Aorta (tissue), 5 donors: ENCODE measurements at regions not wholly inside any gene's neighbourhood (a gene's known extent, or its start where the extent isn't known, plus 50 kb on each side); places are given as distances from the start of the nearest gene placed in this dataset.

Experiments used
- ATAC-seq: fragments of 200-7000 bp; cut with Tn5 transposase; one replicate; pipeline ENCODE4 v1.9.1; 2022; ENCODE audit warnings: moderate library complexity; ENCODE audit not compliant: low FRiP score
- DNase-seq, 2 donors: peaks; one replicate each; pipeline ENCODE4 v3.0.0-alpha.2; 2020
- H3K27ac ChIP-seq, 2 donors: one replicate each; pipeline ENCODE4 v1.5.1; 2013; ENCODE audit warnings: low read length in 2 of 2, mild to moderate bottlenecking in 2 of 2, moderate library complexity in 2 of 2, control low read depth in 1 of 2, inconsistent platforms in 1 of 2, low read depth in 1 of 2
- H3K27me3 ChIP-seq, 2 donors: one replicate each; pipeline ENCODE4 v1.6.1; 2013; ENCODE audit warnings: control low read depth in 1 of 2, low read length in 1 of 2, mild to moderate bottlenecking in 1 of 2, moderate library complexity in 1 of 2; ENCODE audit not compliant: insufficient read depth in 2 of 2, control insufficient read depth in 1 of 2
- H3K36me3 ChIP-seq, 2 donors: one replicate each; pipeline ENCODE4 v1.6.1; 2013; ENCODE audit warnings: control low read depth in 1 of 2, low read length in 1 of 2, mild to moderate bottlenecking in 1 of 2; ENCODE audit not compliant: insufficient read depth in 2 of 2, control insufficient read depth in 1 of 2
- H3K4me1 ChIP-seq, 2 donors: one replicate each; pipeline ENCODE4 v1.6.1; 2013; ENCODE audit warnings: low read length in 2 of 2, control low read depth in 1 of 2, mild to moderate bottlenecking in 1 of 2, moderate library complexity in 1 of 2; ENCODE audit not compliant: insufficient read depth in 2 of 2, control insufficient read depth in 1 of 2
- H3K4me3 ChIP-seq, 2 donors: one replicate each; pipeline ENCODE4 v1.5.1; 2013; ENCODE audit warnings: low read length in 2 of 2, control low read depth in 1 of 2, mild to moderate bottlenecking in 1 of 2
- H3K9me3 ChIP-seq: one replicate; pipeline ENCODE4 v1.6.1; 2013; ENCODE audit warnings: mild to moderate bottlenecking, low read length; ENCODE audit not compliant: control insufficient read depth
- WGBS, 2 donors: extraction: QIAGEN DNeasy Blood & Tissue Kit; methylation state at CpG; one replicate each; pipeline ENCODE4 v1.1.7; 2013; 5-methylcytosine and 5-hydroxymethylcytosine counted together
- intact Hi-C, 2 donors: fragments of 100-400 bp; cut with DNase I; formaldehyde crosslinking; loops; one replicate each; pipeline versions ENCODE4 v1.14.2 to v1.15.0; 2022
- donor health status: healthy with polysubstance abuse.
- donor health status: Bipolar disorder and iron deficiency.
- donor health status: DM: no; HTN: no; CAD: no.
- donor health status: DM: no; HTN: no; CAD: no.
- donor health status: DM: yes; HTN: yes; CAD: no.

GRCh38 chr21:23020969-23021368 lies 2022.8 kb downstream of the NCAM2 start:
- ATAC-seq (no peak), DNase-seq (no peak)
- no peak overlapping the region for H3K27ac ChIP-seq
- intact Hi-C loops, result no loop called here
- WGBS, 2 donors, result 90 to 92% methylated on average over 10 of the region's 10 CpGs
- H3K9me3 ChIP-seq, result no peaks in the 10 kb centered on the region
- no peaks in the 10 kb centered on the region for H3K36me3 ChIP-seq
- no peaks in the 10 kb centered on the region for H3K27me3 ChIP-seq
- no peak overlapping the region for H3K4me3 ChIP-seq
- no peaks in the 10 kb centered on the region for H3K4me1 ChIP-seq

GRCh38 chr21:23021481-23021880 lies 2023.3 kb downstream of the NCAM2 start:
- DNase-seq, result peak in 1 of 2 donors; percentile 73
- Histone ChIP-seq H3K4me1 (no peaks in the 10 kb centered on the region), H3K4me3 (no peak overlapping the region), H3K27me3 (no peaks in the 10 kb centered on the region), H3K9me3 (no peaks in the 10 kb centered on the region), H3K27ac (no peak overlapping the region), H3K36me3 (no peaks in the 10 kb centered on the region)
- WGBS, 2 donors, result 96 to 98% methylated on average over 37 of the region's 37 CpGs
- no peak for ATAC-seq
- intact Hi-C loops, result no loop called here

GRCh38 chr21:23026878-23027277 lies 2028.7 kb downstream of the NCAM2 start:
- Histone ChIP-seq H3K4me3 (no peak overlapping the region), H3K9me3 (no peaks in the 10 kb centered on the region), H3K36me3 (no peaks in the 10 kb centered on the region), H3K27ac (no peak overlapping the region), H3K4me1 (no peaks in the 10 kb centered on the region), H3K27me3 (no peaks in the 10 kb centered on the region)
- 82 to 86% methylated on average over 2 of the region's 2 CpGs for WGBS, 2 donors
- ATAC-seq (no peak), DNase-seq (no peak)
- intact Hi-C loops, result no loop called here

GRCh38 chr21:23039846-23040245 lies 2041.6 kb downstream of the NCAM2 start:
- WGBS, 2 donors, result 38 to 65% methylated on average over 7 of the region's 7 CpGs
- Histone ChIP-seq H3K9me3 (no peaks in the 10 kb centered on the region), H3K4me3 (no peak overlapping the region), H3K36me3 (no peaks in the 10 kb centered on the region), H3K27me3 (no peaks in the 10 kb centered on the region), H3K4me1 (no peaks in the 10 kb centered on the region), H3K27ac (no peak overlapping the region)
- DNase-seq (no peak), ATAC-seq (no peak)
- intact Hi-C loops, result no loop called here

GRCh38 chr21:23045955-23046354 lies 2047.7 kb downstream of the NCAM2 start:
- H3K4me3 ChIP-seq, result no peak overlapping the region
- intact Hi-C loops, result no loop called here
- H3K27ac ChIP-seq, result no peak overlapping the region
- no peaks in the 10 kb centered on the region for H3K9me3 ChIP-seq
- ATAC-seq (no peak), DNase-seq (no peak)
- WGBS, 2 donors, result 52 to 74% methylated on average over 1 of the region's 1 CpG
- H3K4me1 ChIP-seq, result no peaks in the 10 kb centered on the region
- H3K27me3 ChIP-seq, result peaks cover 0 to 1% of the 10 kb centered on the region in 2 donors
- H3K36me3 ChIP-seq, result no peaks in the 10 kb centered on the region

- no peak for DNase-seq
- Histone ChIP-seq H3K4me3 (no peak overlapping the region), H3K36me3 (no peaks in the 10 kb centered on the region), H3K27ac (no peak overlapping the region), H3K27me3 (no peaks in the 10 kb centered on the region), H3K4me1 (peaks cover 0 to 2% of the 10 kb centered on the region in 2 donors), H3K9me3 (peaks cover 2% of the 10 kb centered on the region)
- no peak for ATAC-seq
- intact Hi-C loops, result no loop called here
- WGBS, 2 donors, result 0 to 1% methylated on average over 2 of the region's 2 CpGs
Observed at GRCh38 chr21:23067672-23068071, 2069.5 kb downstream of the NCAM2 start.

GRCh38 chr21:23083242-23083641 lies 2085.0 kb downstream of the NCAM2 start:
- intact Hi-C loops, result no loop called here
- DNase-seq, result no peak
- no peaks in the 10 kb centered on the region for H3K4me1 ChIP-seq
- no peak overlapping the region for H3K4me3 ChIP-seq
- ATAC-seq, result no peak
- H3K9me3 ChIP-seq, result no peaks in the 10 kb centered on the region
- 36 to 87% methylated on average over 2 of the region's 2 CpGs for WGBS, 2 donors
- no peak overlapping the region for H3K27ac ChIP-seq
- no peaks in the 10 kb centered on the region for H3K27me3 ChIP-seq
- H3K36me3 ChIP-seq, result no peaks in the 10 kb centered on the region

GRCh38 chr21:23093259-23093658 lies 2095.1 kb downstream of the NCAM2 start:
- WGBS, 2 donors, result 64 to 65% methylated on average over 2 of the region's 2 CpGs
- Histone ChIP-seq H3K9me3 (no peaks in the 10 kb centered on the region), H3K27me3 (no peaks in the 10 kb centered on the region)

GRCh38 chr21:23099185-23099584 lies 2101.0 kb downstream of the NCAM2 start:
- DNase-seq (no peak), ATAC-seq (no peak)
- Histone ChIP-seq H3K4me3 (no peak overlapping the region), H3K36me3 (no peaks in the 10 kb centered on the region), H3K4me1 (no peaks in the 10 kb centered on the region), H3K9me3 (no peaks in the 10 kb centered on the region), H3K27me3 (no peaks in the 10 kb centered on the region), H3K27ac (no peak overlapping the region)
- intact Hi-C loops, result no loop called here

More at GRCh38 chr21:23093259-23093658, 2095.1 kb downstream of the NCAM2 start:
- Histone ChIP-seq H3K36me3 (no peaks in the 10 kb centered on the region), H3K4me3 (no peak overlapping the region), H3K4me1 (no peaks in the 10 kb centered on the region), H3K27ac (no peak overlapping the region)
- ATAC-seq (no peak), DNase-seq (no peak)
- intact Hi-C loops, result no loop called here
